GM23338 (cell line): ENCODE measurements at regions not wholly inside any gene's neighbourhood (a gene's known extent, or its start where the extent isn't known, plus 50 kb on each side); places are given as distances from the start of the nearest gene placed in this dataset.

Experiments
- ATAC-seq: fragments of 200-7000 bp; cut with Tn5 transposase; 3 replicates; pipeline ENCODE4 v1.9.1; 2020
- DNase-seq: peaks from one replicate; pipeline ENCODE4 v3.0.0-alpha.2; 2015; ENCODE audit warnings: low spot score
- H2AFZ ChIP-seq: fragments of 200-600 bp; sonication (generic); 2 replicates; pipeline ENCODE4 v1.8.0; 2016; ENCODE audit warnings: antibody characterized with exemption, mild to moderate bottlenecking, moderate library complexity
- H3F3A ChIP-seq: fragments of 200-600 bp; sonication (generic); replicated peaks from 2 replicates; pipeline ENCODE4 v1.8.0; 2017; ENCODE audit warnings: antibody characterized with exemption, mixed run types, low read depth
- H3K27ac ChIP-seq: fragments of 200-600 bp; sonication (generic); 2 replicates; pipeline ENCODE4 v1.6.1; 2016; ENCODE audit warnings: low read depth
- H3K27me3 ChIP-seq: fragments of 200-600 bp; sonication (generic); 2 replicates; pipeline ENCODE4 v1.8.0; 2016; ENCODE audit warnings: mild to moderate bottlenecking, mixed run types, moderate library complexity; ENCODE audit not compliant: insufficient read depth
- H3K36me3 ChIP-seq: fragments of 200-600 bp; sonication (generic); 2 replicates; pipeline ENCODE4 v1.8.0; 2016; ENCODE audit warnings: mild to moderate bottlenecking; ENCODE audit not compliant: insufficient read depth
- H3K4me1 ChIP-seq: fragments of 200-600 bp; sonication (generic); 2 replicates; pipeline ENCODE4 v1.8.0; 2016; ENCODE audit warnings: mild to moderate bottlenecking, moderate library complexity; ENCODE audit not compliant: insufficient read depth
- H3K4me2 ChIP-seq: fragments of 200-600 bp; sonication (generic); 2 replicates; pipeline ENCODE4 v1.7.1; 2017; ENCODE audit warnings: mixed run types
- H3K4me3 ChIP-seq: fragments of 200-600 bp; sonication (generic); 2 replicates; pipeline ENCODE4 v1.6.1; 2016; ENCODE audit warnings: mixed run types
- H3K79me2 ChIP-seq: fragments of 200-600 bp; sonication (generic); replicated peaks from 2 replicates; pipeline ENCODE4 v1.8.0; 2017; ENCODE audit warnings: mild to moderate bottlenecking; ENCODE audit not compliant: insufficient read depth
- H3K9me2 ChIP-seq: fragments of 200-600 bp; sonication (generic); 2 replicates; pipeline ENCODE4 v1.8.0; 2017; ENCODE audit not compliant: insufficient read depth
- H4K20me1 ChIP-seq: fragments of 200-600 bp; sonication (generic); replicated peaks from 2 replicates; pipeline ENCODE4 v1.8.0; 2017; ENCODE audit warnings: mild to moderate bottlenecking; ENCODE audit not compliant: insufficient read depth
- H3K27ac Mint-ChIP-seq: 2 replicates; pipeline ENCODE4 v1.8.0; 2020; ENCODE audit warnings: inconsistent platforms, mild to moderate bottlenecking, moderate library complexity, mixed read lengths
- H3K27me3 Mint-ChIP-seq: 3 replicates; pipeline ENCODE4 v1.8.0; 2022; ENCODE audit warnings: low read depth, mild to moderate bottlenecking, moderate library complexity, mixed read lengths, inconsistent platforms; ENCODE audit not compliant: insufficient read depth, poor library complexity
- H3K36me3 Mint-ChIP-seq: 3 replicates; pipeline ENCODE4 v1.8.0; 2021; ENCODE audit warnings: low read depth, mild to moderate bottlenecking, inconsistent platforms, moderate library complexity, mixed read lengths
- H3K4me1 Mint-ChIP-seq: 3 replicates; pipeline ENCODE4 v1.8.0; 2020; ENCODE audit warnings: mild to moderate bottlenecking, inconsistent platforms, mixed read lengths
- H3K4me3 Mint-ChIP-seq: 3 replicates; pipeline ENCODE4 v1.8.0; 2021; ENCODE audit warnings: moderate library complexity, mild to moderate bottlenecking, inconsistent platforms, mixed read lengths
- H3K9me3 Mint-ChIP-seq: 3 replicates; pipeline ENCODE4 v1.8.0; 2020; ENCODE audit warnings: moderate library complexity, mild to moderate bottlenecking, inconsistent platforms, mixed read lengths
- CREB1 ChIP-seq: fragments of 250-450 bp; sonication (Bioruptor Pico); IDR thresholded peaks from 2 replicates; pipeline ENCODE4 v1.5.0; 2020; ENCODE audit warnings: low read depth, mild to moderate bottlenecking, moderate library complexity
- EZH2 ChIP-seq: fragments of 200-600 bp; sonication (generic); IDR thresholded peaks from one replicate; pipeline ENCODE4 v1.8.0; 2017; ENCODE audit warnings: antibody characterized with exemption, mild to moderate bottlenecking, low read depth; ENCODE audit not compliant: unreplicated experiment
- EZH2phosphoT487 ChIP-seq: fragments of 200-600 bp; sonication (generic); IDR thresholded peaks from one replicate; pipeline ENCODE4 v1.8.1; 2018; ENCODE audit warnings: antibody characterized with exemption; ENCODE audit not compliant: unreplicated experiment
- JUNB ChIP-seq: IDR thresholded peaks from one replicate; pipeline ENCODE4 v1.6.1; 2016; ENCODE audit warnings: antibody characterized with exemption; ENCODE audit not compliant: unreplicated experiment
- NANOG ChIP-seq: IDR thresholded peaks from 2 replicates; pipeline ENCODE4 v1.6.1; 2016; ENCODE audit warnings: antibody characterized with exemption, borderline replicate concordance
- POLR2AphosphoS5 ChIP-seq: IDR thresholded peaks from 2 replicates; pipeline ENCODE4 v1.6.1; 2016; ENCODE audit warnings: antibody characterized with exemption, low read depth
- STAT1 ChIP-seq: IDR thresholded peaks from one replicate; pipeline ENCODE4 v1.6.1; 2016; ENCODE audit warnings: antibody characterized with exemption; ENCODE audit not compliant: unreplicated experiment
- ZNF114 ChIP-seq: fragments of 250-450 bp; sonication (Bioruptor Pico); IDR thresholded peaks from 2 replicates; pipeline ENCODE4 v1.5.0; 2020; ENCODE audit warnings: mild to moderate bottlenecking, moderate library complexity
- ZNF331 ChIP-seq: fragments of 250-450 bp; sonication (Bioruptor Pico); IDR thresholded peaks from 2 replicates; pipeline ENCODE4 v1.5.0; 2020; ENCODE audit warnings: low read depth, mild to moderate bottlenecking, moderate library complexity
- ZNF462 ChIP-seq: fragments of 250-450 bp; sonication (Bioruptor Pico); IDR thresholded peaks from 2 replicates; pipeline ENCODE4 v1.5.0; 2020; ENCODE audit warnings: mild to moderate bottlenecking, moderate library complexity
- TF ChIP-seq, protein P1 (sequence below), 2 experiments: fragments of 200-600 bp in 1 of 2; sonication (generic) in 1 of 2; conservative IDR thresholded peaks; 2 replicates each; pipeline versions ENCODE4 v1.5.1 to v1.6.1; 2016 to 2017; ENCODE audit warnings: antibody characterized with exemption in 2 of 2, low read depth in 2 of 2, mild to moderate bottlenecking in 2 of 2, moderate library complexity in 1 of 2

DNA sequence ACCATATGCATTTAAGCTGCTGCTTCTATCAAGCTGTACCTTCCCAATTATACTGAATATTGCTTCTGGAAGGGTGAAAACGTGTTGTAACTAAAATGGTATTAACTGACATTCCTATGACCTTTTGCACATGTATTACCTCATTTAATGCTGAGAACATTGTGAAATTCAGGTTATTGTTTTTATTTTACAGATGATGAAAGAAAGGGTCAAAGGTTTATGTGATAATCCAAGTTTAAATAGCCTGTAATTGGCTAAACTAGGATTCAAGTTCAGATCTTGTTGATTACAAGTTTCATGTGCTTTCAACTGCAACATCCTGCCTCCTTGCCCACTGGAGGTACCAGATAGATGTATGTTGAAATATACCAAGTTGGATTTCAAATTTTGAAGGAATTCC lies 433.3 kb upstream of the PRICKLE1 start (continued):
- no peak for TF ChIP-seq ZNF462
- no peak for TF ChIP-seq NANOG
- no peak for TF ChIP-seq POLR2AphosphoS5

DNA sequence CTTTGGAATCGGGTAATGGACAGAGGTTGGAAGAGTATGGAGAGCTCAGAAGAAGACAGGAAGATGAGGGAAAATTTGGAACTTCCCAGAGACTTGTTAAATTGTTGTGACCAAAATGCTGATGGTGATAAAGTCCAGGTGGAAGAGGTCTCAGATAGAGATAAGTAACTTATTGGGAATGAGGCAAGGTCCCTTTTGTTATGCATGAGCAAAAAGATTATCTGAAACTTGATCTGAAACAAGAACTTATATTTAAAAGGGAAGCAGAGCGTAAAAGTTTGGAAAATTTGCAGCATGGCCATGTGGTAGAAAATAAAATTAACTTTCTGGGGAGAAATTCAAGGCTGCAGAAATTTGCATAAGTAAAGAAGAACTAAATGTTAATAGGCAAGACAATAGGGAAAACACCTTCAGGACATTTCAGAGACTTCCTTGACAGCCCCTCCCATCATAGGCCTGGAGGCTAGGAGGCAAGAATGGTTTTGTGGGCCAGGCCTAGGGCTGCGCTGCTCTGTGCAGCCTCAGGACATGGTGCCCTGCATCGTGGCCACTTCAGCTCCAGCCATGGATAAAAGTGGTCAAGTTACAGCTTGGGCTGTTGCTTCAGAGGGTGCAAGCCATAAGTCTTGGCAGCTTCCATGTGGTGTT lies 425.7 kb upstream of the PRICKLE1 start:
- H2AFZ ChIP-seq: no peak overlapping the region
- Mint-ChIP-seq H3K4me3 (no peak overlapping the region), H3K27me3 (no peaks in the 10 kb centered on the region), H3K9me3 (peaks cover 24% of the 10 kb centered on the region), H3K36me3 (peaks cover 24% of the 10 kb centered on the region), H3K4me1 (peaks cover 2% of the 10 kb centered on the region; the same call in 2 of the 3 replicates), H3K27ac (no peak overlapping the region)
- no peak overlapping the region for H3K4me3 ChIP-seq
- ATAC-seq (no peak), DNase-seq (no peak)
- H3K4me1 ChIP-seq: no peaks in the 10 kb centered on the region
- no peaks in the 10 kb centered on the region for H3K27me3 ChIP-seq
- H3K79me2 ChIP-seq: no peaks in the 10 kb centered on the region
- H3K36me3 ChIP-seq: no peaks in the 10 kb centered on the region; the same call in 1 of the 2 replicates
- H3K9me2 ChIP-seq: no peaks in the 10 kb centered on the region; the same call in 1 of the 2 replicates
- no peak overlapping the region for H3K27ac ChIP-seq
- H3K4me2 ChIP-seq: no peak overlapping the region
- no peaks in the 10 kb centered on the region for H3F3A ChIP-seq
- no peaks in the 10 kb centered on the region for H4K20me1 ChIP-seq
- TF ChIP-seq, protein P1, sequence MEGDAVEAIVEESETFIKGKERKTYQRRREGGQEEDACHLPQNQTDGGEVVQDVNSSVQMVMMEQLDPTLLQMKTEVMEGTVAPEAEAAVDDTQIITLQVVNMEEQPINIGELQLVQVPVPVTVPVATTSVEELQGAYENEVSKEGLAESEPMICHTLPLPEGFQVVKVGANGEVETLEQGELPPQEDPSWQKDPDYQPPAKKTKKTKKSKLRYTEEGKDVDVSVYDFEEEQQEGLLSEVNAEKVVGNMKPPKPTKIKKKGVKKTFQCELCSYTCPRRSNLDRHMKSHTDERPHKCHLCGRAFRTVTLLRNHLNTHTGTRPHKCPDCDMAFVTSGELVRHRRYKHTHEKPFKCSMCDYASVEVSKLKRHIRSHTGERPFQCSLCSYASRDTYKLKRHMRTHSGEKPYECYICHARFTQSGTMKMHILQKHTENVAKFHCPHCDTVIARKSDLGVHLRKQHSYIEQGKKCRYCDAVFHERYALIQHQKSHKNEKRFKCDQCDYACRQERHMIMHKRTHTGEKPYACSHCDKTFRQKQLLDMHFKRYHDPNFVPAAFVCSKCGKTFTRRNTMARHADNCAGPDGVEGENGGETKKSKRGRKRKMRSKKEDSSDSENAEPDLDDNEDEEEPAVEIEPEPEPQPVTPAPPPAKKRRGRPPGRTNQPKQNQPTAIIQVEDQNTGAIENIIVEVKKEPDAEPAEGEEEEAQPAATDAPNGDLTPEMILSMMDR (conservative IDR thresholded peaks at IDR 0.05; ENCODE audit: low read depth in 2 of 2): no peak
- no peak for TF ChIP-seq CREB1 (CRISPR knock-in tag)
- no peak for TF ChIP-seq ZNF331
- TF ChIP-seq STAT1: no peak
- no peak for TF ChIP-seq EZH2phosphoT487
- TF ChIP-seq ZNF114 (CRISPR knock-in tag): no peak
- TF ChIP-seq NANOG: no peak
- no peak for TF ChIP-seq POLR2AphosphoS5
- no peak for TF ChIP-seq JUNB
- TF ChIP-seq EZH2: no peak
